ENCODE measurements at regions not wholly inside any gene's neighbourhood (a gene's known extent, or its start where the extent isn't known, plus 50 kb on each side); places are given as distances from the start of the nearest gene placed in this dataset.
"Not testable (repeated sequence)": the region's sequence is repeated elsewhere in the genome, so short reads cannot be mapped to it uniquely, and the experiment has no call there.

- not testable (repeated sequence) for TF ChIP-seq ZFX (IDR thresholded peaks at IDR 0.05); CEBPB (IDR thresholded peaks at IDR 0.05; ENCODE audit: low read depth); CTCF (IDR thresholded peaks at IDR 0.05 in 2 of 3, conservative IDR thresholded peaks at IDR 0.05 in 1 of 3; ENCODE audit: borderline replicate concordance in 1 of 3, insufficient read depth in 1 of 3, low read depth in 2 of 3, low read length in 2 of 3); RAD21 (IDR thresholded peaks at IDR 0.05; ENCODE audit: low read depth); YY1 (IDR thresholded peaks at IDR 0.05; ENCODE audit: extremely low read depth, insufficient replicate concordance, low read depth, low read length); SP1 (IDR thresholded peaks at IDR 0.05; ENCODE audit: low read depth); SRF (IDR thresholded peaks at IDR 0.05; ENCODE audit: low read depth); POLR2A (IDR thresholded peaks at IDR 0.05; ENCODE audit: borderline replicate concordance, extremely low read depth, insufficient read depth, insufficient read length); POLR2AphosphoS5 (IDR thresholded peaks at IDR 0.05; ENCODE audit: low read depth, low read length); ZNF274 (IDR thresholded peaks at IDR 0.05; ENCODE audit: low read depth, low read length); ELF1 (IDR thresholded peaks at IDR 0.05; ENCODE audit: borderline replicate concordance, low read depth); MAX (IDR thresholded peaks at IDR 0.05); REST (IDR thresholded peaks at IDR 0.05; ENCODE audit: low read depth)
Measured at GRCh38 chr16:21379645-21380044, 101.6 kb upstream of the CRYM start.

All from HCT116 (cell line).